ENCODE measurements at regions not wholly inside any gene's neighbourhood (a gene's known extent, or its start where the extent isn't known, plus 50 kb on each side); places are given as distances from the start of the nearest gene placed in this dataset.

DNA sequence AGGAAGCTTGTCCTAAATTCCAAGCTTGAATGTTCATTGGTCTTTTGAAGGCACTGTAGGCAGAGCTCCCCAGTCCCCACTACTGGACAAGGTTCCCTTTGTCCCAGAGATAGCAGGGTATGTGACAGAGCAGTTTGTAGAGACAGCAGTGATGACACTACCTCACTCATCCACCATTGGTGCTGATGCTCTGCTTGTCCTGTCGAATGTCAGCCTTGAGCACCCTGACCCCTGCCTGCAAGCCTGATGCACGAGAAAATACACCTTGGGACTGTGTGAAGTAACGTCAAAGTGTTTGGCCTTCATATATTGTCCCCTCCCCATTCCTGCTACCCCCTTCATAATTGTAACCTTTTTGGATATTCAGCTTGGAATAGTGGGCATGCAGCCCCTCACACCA, 188.9 kb upstream of the EOLA2 start:
- ATAC-seq = no peak

DNA sequence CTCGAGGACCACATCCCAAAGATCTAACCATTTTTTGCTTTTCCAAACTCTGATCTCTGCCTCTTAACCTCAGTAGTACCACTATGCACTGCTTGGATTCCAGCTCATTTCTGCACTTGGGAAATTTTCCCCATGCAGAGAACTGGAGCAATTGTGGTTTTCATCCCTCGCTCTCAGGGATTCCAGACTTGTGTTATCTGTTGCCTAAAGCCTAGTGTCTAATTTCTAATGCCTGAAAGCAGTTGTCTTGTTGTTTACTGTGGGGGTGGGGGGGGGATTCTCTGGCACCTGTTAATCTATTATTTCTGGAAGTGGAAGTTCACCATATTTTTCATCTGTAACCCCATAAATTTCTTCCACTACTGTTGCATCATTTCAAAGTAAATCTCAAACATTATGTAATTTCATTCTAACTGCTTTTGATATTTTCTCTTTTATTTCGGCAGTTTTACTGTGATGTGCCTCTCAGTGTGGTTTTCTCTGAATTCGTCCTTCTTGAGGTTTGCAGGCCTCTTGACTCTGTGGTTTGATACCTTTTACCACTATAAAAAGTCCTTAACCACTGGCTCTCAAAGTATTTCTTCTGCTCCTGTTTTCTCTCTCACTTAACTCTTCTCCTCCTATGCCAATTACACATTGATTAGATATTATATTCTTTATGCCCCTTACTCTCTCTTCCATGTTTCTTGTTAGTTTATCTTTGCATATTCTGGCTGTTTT, 205.6 kb upstream of the EOLA2 start:
- no peak for ATAC-seq

DNA sequence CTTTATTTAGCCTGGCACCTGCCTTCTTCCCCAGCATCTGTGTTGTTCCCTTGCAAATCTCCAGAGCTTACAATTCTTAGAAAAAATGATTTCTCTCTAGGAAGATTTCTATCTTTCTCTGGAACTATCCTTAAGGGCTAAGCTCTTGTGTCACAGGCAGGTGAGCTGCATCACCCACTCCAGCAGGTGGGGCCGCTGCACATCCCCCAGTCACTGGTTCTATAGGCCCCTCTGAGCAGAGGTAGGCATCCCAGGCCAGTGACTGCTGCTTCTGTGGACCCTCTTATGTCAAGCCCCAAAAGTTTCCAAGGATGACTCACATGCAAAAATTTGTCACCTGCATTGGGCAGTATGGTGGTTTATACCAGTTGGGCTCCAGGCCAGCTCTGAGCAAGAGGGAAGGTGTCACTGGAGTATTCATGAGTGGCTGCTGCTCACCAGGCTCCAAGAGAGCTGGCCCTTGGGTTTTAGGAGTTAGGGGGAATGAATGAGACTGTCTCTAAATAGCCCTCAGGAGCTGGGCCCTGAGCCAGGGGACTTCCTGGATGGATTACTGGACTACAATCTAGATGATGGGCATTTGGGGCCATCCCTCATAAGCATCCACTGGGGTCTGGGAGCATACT, 208.1 kb upstream of the EOLA2 start:
- no peak for ATAC-seq

DNA sequence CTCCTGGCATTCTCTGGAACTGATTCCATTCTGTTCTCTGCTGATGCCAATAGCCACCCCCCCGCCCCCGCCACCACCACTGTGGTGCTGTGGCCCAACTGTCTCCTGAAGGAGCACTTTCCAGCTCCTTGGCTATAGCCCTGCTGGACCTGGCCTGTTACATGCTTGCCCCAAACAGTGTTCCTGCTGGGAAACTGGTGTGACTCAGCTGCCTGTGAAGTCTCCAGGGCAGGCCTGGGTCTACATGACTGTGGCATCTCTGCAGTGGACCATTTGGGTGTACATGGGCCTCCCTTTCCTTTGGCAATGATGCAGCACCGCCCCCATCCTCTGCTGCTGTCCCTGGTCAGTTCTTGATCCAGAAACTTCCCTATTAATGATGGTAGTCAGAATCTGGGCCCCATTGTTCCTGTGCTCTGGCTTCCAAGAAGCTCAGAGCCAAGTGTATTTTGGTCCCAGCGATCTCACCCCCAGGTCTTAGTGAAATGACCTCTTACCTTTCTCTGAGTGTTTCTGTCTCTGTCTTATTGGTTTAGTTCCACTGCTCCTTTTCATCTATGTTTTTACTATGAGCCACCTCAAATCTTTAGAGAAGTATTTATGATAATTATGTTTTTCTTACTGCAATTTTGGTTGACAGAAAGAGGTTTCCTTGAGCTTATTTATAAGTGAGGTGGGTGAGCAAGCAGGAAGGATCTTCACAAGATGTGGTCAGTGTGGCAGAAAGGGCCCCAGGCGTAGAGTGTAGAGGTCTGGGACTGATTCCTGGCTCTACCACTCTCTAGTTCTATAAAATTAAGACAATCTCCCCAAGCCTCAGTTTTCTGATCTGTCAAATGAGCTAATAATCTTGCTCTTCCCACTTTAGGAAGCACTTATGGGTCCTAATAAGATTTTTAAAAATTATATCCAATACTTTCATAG, 210.7 kb upstream of the EOLA2 start:
- ATAC-seq = no peak

DNA sequence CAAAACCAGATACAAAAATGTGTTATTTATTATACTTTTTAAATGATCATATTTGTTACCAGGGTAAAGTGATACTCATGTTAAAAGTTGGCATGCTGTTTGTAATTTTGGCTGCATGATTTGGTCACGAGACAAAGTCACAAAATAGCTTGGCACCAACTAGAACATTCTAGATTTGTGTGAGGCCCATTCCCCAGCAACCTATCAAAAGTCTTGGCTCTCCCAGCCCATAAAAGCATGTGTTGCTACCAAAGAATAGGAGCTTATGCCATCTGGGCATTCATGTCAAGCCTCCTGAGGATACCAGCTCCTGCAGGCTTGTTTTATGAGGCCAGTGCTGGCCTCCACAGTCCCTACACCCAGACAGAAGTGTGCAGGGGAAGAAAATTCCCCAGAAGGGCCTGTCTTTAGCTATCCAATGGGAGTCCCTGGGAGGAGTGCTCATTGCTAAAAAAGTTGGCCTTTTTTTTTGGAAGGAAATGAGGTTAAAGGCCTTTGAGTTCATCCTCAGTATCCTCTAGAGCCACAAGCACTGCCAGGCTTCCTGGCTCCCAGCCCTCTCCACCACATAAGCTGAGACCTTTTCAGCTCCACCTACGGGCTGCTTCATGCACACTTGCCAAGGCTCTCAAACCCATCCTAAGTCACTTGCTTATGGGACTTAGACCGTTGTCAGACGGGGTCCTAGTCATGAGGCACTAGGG, 211.9 kb upstream of the EOLA2 start:
- ATAC-seq = no peak

DNA sequence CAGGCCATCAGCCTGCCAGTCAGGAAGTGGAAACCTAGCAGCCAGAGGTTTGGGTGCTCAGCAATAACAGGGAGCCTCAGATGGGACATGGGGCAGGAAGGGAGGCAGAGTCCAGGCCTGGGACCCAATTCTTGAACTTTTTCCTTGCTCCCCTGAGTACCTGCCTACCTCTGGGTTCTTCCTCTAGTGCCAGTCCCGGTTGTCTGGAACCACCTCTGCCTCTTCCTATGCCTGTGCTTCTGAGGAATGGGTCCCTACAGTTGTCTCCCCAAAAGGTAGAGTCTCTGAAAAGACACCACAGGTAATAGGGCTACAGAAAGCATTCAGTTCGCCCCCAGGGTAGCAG, 212.4 kb upstream of the MAMLD1 start:
- no peak for ATAC-seq

DNA sequence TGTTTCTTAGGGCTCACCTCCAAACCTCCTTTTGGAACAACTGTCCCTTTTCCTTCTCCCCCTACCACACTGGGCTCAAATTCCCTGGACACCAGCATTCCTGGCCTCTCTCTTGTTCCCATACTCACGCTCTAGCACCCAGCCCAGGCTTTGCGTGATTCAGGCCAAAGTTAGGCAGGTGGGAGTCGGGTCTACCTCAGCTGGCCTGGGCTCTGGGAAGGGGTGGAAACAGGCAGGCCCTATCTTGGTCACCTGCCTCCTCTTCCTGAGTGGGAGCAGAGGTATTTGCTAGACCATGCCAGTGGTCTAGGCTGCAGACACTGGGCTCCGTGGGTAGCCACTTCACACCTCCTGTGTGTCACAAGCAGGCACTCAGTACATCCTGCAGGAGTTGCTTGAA, 211.1 kb upstream of the MAMLD1 start:
- ATAC-seq = no peak

DNA sequence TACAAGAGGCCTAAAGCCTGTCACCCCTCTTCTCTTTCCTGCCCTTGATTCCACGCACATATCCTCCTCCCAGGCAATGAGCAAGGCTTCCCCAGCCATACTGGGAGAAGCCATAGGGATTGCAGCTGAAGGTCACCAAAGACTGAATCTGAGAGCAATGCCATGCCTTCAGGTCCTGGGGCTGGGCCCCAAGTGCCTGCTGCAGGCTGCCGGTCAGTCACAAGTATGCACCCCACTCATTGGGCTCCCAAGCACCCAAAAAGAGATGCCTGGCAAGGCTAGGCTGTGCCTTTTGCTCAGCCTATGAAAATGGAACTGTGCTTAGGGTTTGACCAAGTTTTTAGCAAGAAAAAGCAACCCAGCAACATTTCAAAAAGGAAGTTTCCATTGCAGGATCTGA, 210.6 kb upstream of the MAMLD1 start:
- ATAC-seq = no peak

DNA sequence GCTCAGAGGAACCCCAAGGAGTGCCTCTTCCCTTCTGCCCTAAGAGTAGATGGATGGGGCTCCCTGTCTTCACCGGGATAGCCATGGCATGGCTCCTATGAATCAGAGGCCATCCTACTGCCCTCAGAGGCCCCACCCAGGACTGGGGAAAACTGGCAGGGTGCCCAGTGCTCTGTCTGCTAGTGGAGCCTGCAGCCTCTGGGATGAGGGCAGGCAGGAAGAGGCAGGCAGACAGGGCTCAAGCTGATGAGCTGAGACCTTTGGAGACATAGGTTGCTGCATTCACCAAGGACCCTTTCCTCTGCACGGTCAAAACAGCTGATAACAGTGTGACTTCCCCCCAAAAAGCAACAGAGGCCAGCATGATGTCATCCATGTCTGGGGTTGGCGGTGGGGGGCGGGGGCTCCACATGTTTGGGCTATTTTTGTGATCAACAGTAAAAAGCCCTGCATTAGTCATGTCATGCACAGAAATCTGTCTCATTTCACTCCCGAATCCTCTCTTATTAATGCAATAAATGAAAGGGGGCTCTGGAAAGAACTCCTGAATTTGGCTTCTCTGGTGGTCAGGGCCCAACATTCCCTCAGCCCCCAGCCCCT, 207.6 kb upstream of the MAMLD1 start:
- no peak for ATAC-seq

DNA sequence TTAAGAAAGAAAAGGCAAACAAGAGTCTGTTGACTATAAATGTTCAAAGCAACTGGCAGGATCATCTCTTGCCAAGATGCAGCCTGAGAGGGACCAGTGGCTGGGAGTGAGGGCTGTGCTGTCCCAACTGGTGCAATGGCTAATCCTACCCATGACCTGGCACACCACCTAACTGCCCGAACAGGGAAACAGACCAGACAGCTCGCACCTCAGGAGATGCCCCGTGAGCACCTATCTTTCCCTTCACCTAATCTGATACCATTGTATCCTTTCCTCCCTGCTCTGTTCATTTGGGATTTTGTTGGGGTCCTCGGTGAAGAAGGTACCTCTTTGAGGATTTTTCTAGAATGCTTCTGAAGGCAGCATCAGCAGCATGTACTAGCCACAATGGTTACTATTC, 206.5 kb upstream of the MAMLD1 start:
- ATAC-seq = no peak

DNA sequence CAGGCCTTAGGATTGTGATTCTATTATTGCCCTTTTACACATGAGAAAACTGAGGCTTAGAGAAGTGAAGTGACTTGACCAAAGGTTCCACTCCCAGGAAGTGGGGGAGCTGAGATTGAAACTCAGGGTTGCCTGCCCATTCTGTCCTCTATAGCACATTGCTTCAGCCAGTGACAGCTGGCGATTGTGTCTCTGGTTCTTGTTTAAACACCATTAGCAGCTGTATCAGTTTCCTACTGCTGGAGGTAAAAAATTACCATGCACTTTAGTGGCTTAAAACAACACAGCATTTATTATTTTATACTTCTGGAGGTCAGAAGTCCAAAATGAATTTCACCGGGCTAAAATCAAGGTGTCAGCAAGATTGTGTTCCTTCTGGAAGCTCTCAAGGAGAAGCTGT, 205.8 kb upstream of the MAMLD1 start:
- no peak for ATAC-seq

DNA sequence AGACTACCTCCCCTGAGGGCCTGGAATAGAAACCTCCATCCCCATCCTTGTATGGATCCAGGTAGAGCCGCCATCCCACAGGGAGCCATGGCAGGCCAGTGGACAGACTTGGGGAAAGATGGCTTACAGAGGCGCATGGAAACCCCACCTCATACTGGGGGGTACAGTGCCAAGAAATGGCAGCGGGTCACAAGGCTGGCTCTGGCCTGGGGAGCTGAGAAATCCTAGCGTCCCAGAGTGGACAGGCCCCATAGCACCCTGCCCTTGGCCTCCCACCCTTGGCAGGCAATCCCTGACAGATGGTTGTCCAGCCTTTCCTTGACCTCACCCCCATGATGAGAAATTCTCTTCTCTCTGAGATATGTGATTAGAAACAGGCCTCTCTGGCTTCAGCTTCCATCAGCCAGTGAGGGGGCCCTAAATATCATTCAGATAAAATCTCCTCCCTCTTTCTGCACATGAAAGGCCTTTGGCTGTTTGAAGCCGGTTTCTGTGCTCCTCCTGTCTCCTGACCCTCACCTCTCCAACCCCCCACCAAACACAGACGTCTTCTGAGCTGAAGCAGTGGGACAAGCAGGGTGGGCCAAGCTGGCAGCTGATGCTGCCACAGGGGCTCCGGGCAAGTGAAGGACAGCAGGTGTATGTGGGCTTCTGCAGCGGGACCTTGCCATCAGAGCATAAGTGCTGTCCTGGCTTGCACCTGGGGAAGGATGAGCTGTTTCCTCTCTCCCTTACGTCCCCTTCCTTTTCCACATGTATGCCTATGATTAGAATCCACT, 204.4 kb upstream of the MAMLD1 start:
- no peak for ATAC-seq

DNA sequence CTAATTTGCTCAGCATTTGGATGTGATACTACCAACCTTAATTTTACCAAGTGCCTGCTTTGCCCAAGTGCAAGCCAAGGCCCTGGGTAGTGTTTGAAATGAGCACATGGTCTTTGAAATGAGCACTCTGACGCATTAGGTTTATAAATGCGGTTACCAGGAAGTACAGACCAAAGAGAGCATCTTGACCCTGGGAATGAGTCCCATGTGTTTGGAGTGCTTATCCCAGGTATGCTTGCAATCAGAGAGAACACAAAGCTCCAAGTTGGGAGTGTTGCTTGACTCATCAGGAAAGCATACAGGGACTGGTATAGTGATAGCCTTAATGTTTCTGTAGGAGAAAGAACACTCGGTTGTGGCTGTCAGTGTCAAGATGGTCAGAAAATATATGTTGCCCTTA, 203.6 kb upstream of the MAMLD1 start:
- ATAC-seq = no peak

DNA sequence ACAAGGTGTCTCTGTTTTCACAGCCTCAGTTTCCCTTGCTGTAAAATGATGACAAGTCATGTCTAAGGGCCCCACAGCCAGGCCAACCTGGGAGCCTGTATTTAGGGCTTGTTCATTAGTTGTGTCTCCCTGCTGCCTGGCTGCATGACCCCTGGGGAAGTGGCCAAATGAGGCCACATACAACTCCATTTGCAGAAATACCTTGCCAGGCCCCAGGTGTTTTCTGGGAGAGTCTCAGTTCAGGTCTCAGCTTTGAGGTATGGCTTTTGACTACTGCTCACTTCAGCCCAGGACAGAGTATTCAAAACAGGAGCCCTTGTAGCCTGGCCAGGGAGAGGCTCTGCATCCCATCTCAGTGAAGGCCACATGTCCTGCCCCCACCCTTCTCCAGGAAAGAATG, 202.5 kb upstream of the MAMLD1 start:
- ATAC-seq = no peak

DNA sequence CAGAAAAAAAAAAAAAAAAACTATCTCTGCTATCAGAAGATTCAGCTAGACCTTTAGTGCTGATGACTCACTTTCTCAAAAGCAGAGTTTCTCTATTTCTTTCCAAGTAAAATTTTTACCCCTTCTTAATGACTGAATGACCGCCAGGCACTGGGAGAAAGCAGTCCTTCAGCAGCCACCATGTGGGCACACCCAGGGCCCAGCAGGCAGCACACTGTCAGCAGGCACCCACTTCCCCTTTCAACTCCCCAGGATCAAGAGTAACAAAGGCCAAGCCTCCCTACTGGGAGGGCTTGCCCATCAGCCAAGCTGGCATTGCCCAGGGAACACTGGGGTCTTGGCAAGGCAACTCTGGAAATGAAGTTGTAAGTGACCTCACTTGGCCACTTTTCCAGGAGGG, 201.9 kb upstream of the MAMLD1 start:
- ATAC-seq = no peak

DNA sequence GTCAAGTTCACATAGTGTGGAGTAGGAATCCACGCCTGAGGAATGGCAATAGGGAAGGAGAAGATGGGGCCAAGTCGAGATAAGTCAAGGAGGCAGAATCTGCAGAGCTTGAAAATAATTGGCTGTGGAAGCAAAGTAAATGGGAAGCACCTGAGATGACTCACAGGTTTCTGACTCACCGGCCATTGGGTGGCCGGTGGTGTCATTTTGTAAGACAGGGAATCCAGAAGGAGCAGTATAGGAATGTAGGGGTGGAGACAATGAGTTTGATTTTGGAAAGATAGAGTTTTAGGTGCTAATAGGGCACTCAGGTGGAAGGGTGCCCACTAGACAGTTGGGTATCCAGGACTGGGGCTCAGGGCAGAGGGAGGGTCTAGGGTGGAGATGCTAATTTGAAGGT, 201.0 kb upstream of the MAMLD1 start:
- no peak for ATAC-seq

DNA sequence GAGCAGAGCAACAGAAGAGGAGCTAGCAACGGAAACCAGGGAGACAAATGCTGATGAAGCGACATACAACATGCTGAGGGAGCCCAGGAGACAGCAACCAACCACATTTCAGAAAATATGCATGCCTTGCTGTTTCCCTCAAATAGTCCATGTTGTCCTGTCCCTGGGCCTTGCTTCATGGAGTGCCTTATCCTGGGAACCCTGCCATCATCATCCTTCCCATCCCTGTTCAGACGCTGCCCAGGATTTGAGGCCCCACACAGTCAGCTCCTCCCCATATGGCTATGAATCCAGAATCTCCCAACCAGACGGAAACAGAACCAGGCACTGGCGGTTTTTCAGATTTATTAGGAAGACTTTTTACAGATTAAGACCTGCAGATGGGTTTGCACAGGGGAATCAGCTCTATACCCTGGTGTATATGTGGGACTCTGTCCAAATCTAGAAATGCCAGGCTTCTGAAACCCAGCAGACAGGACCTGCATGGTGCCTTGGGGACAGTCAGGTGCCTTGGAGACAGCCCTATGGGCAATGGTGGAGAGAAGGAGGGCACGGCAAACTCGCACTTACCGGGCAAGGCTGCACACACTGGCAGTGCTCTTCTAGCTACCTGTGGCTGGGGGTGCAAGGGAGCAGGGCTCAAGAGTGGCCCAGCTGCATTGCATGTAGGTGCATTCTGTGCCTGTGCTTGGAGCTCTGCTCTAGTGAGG, 199.7 kb upstream of the MAMLD1 start:
- no peak for ATAC-seq

DNA sequence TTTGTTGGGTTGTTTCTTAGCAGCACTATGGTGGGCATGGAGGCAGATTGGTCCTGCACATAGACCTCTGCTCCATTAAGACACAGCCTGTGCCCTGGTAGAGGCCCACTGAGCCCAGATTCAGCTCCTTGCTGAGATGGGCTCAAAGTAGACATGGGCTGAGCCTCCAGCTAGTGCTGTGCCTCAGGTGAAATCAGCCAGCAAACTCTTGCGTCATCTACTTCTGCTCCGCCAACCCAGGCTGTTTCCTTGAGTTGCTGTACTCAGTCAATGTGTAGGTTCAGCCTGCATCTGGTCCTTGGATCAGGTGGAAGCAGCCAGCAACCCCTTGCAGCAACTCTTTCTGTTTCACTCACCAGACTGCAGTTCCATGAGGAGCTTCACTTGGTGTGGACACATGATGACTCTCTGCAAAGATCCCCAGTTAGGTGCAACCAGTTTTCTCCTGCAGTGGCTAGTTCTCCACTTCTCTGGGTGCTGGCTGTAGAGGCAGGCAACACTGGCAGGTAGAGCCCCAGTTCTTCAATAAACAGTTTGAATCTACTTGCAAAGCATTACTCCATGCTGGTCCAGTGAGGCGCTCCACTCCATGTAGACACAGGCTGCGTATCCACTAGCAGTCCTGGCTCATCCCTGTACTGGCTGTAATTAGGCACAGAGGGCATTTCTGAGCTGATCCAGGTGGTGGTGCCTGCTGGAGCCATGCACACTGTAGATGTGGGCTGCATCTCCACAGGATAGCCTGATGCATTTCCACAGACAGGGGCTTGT, 199.0 kb upstream of the MAMLD1 start:
- ATAC-seq = no peak

DNA sequence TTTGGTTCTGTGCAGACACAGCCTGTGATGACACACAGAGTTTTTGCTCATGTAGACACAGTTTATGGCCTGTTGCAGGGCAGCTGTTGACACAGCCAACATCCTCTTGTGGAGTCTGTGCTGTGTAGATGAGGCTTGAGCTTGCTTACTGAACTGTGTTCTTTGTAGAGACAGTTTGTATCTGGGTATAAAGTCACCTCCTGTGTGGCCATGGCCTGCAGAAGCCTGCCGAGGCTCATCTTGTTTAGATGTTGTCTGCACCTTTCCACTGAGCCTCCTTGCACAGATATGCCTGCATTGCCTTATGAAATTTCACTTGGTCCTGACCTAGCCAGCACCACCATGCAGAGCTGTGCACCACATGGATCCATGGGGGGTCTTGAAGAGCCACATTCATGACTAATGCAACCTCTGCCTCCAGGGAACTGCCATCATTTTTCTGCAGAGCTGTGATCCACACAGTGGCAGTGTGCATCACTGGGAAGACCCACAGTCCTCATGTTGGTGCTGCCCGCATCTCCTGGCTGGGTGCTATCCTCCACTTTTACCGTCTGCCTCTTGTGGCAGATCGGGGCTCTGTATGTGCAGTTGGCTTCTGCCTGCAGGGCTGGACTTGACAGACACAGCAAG, 198.0 kb upstream of the MAMLD1 start:
- no peak for ATAC-seq
